NCI-H1930 (cell line): ENCODE measurements at regions not wholly inside any gene's neighbourhood (a gene's known extent, or its start where the extent isn't known, plus 50 kb on each side); places are given as distances from the start of the nearest gene placed in this dataset.

Experiments
- DNase-seq, 2 experiments: peaks; one replicate each; lab custom pipeline; 2025; lab: John Stamatoyannopoulos, UW

- DNase-seq, result no peak
Measured at GRCh38 chr6:106918115-106918514, 56.4 kb downstream of the CD24 start.

GRCh38 chr6:106916891-106917290, 57.6 kb downstream of the CD24 start:
- DNase-seq, result no peak

GRCh38 chr6:106913676-106914280, 60.8 kb downstream of the CD24 start:
- DNase-seq, result no peak

DNA sequence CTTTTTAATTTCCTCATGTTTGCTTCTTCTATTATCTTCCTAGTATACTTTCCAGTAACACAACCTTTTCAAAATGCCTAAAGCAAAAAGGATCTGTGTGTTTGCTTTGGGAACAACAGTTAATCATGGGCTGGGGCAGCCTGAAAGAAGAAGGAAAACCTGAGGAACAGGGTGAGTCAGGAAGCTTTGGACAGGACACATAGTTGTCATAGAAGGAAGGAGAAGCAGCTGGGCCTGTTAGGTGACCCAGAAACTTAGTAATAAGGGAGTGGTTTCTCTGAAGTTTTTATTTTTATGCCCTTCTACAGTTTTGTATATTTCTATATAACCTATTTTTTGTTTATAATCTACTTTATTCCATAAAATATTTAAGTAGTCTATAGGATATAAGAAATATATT, 61.4 kb downstream of the CD24 start:
- DNase-seq, result no peak

DNA sequence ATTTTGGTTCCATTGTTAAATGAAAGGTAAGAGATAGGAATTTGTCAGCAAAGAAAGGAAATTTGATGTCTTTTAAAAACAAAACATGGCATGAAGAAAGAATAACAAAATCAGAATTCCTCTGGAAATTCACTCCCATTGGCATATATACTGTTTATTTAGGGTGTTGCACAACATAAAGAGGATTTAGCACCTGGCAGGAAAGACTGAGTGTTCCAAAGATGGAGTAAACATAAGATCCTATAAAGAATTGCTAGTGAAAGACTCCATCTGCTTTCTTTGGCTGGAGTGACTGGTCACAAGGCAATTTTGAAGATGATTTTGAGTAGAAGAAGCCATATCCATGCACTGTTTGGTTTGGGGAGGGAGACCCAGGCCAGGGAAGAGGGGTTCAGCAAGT, 62.4 kb downstream of the CD24 start:
- no peak for DNase-seq

- DNase-seq, result no peak
Measured at GRCh38 chr6:106910999-106911949, 63.3 kb downstream of the CD24 start.

- no peak for DNase-seq
Measured at GRCh38 chr6:106908386-106908840, 66.1 kb downstream of the CD24 start.

DNA sequence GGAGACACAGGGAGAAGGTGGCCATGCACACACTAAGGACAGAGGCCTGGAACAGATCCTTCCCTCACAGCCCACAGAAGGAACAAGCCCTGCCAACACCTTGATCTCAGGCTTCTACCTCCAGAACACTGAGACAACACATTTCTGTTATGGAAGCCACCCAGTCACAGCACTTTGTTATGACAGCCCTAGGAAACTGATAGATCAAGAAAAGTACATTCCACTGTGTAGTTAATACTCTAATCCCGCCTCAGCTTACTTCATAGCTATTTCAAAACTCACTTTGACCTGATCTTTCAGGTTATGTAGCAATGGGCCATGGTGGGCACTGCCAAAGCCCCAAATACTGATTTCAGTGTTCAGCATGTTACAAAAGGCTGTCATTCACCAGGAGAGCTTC, 66.8 kb downstream of the CD24 start:
- DNase-seq, result no peak

- no peak for DNase-seq
Measured at GRCh38 chr6:106906232-106906631, 68.3 kb downstream of the CD24 start.

- no peak for DNase-seq
Measured at GRCh38 chr6:106903299-106903698, 71.2 kb downstream of the CD24 start.

GRCh38 chr6:106901062-106901461, 73.5 kb downstream of the CD24 start:
- no peak for DNase-seq

DNA sequence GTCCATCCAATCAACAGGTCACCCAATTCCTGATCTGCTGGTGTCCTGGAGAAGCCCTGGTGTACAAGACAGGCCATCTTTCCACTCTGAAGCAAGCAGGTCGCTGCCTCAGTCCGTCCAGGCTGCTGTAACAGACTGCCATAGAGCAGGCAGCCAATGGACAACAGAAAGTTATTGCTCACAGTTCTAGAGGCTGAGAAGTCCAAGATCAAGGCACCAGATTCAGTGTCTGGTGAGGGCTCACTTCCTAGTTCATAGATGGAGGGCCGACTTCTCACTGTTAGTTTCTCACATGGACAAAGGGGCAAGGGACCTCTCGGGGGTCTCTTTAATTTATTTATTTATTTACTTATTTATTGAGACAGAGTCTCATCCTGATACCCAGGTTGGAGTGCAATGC, 74.8 kb downstream of the CD24 start:
- no peak for DNase-seq

DNA sequence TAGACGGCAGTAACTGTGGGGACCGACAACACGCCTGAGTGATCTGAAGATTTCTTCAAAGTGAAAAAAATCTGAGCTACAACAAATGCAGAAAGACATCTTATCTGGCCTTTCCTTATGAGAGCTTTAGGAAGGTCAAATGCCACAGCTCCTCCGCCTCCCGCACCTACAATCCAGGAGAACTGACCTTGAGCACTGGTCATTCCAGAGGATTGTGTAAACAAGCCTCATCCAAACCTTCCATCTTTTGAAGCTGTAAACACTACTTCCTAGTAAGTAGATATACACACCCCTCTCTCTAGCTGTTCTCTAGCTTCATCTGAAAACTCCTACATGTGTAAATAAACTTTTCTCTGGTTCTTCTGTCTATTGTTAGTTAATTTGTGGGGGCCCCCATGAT, 76.9 kb downstream of the CD24 start:
- DNase-seq, result no peak

GRCh38 chr6:106895703-106896040, 78.9 kb downstream of the CD24 start:
- no peak for DNase-seq

GRCh38 chr6:106894978-106895702, 79.4 kb downstream of the CD24 start:
- DNase-seq, result no peak

GRCh38 chr6:106892186-106892585, 82.3 kb downstream of the CD24 start:
- DNase-seq, result no peak

GRCh38 chr6:106890447-106890846, 84.1 kb downstream of the CD24 start:
- DNase-seq, result no peak

DNA sequence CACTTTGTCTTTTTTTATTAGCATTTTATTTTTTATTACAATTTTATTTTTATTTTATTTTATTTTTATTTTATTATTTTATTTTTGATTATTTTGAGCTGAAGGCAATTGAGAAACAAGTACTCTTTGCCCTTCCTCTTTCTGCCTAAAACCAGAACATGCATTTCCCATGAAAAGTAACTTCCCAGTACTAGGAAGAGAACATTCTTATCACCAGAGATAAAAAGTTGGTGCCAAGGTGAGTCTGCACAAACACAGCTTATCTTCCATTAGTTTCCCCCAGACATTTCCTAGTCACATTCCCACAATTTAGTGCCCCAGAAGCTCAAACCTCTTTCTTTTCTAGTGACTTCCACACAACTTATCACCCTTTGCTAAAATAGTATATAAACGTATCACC, 84.8 kb downstream of the CD24 start:
- no peak for DNase-seq

GRCh38 chr6:106886922-106887797, 87.4 kb downstream of the CD24 start:
- DNase-seq, result peak; percentile 72 to 81

DNA sequence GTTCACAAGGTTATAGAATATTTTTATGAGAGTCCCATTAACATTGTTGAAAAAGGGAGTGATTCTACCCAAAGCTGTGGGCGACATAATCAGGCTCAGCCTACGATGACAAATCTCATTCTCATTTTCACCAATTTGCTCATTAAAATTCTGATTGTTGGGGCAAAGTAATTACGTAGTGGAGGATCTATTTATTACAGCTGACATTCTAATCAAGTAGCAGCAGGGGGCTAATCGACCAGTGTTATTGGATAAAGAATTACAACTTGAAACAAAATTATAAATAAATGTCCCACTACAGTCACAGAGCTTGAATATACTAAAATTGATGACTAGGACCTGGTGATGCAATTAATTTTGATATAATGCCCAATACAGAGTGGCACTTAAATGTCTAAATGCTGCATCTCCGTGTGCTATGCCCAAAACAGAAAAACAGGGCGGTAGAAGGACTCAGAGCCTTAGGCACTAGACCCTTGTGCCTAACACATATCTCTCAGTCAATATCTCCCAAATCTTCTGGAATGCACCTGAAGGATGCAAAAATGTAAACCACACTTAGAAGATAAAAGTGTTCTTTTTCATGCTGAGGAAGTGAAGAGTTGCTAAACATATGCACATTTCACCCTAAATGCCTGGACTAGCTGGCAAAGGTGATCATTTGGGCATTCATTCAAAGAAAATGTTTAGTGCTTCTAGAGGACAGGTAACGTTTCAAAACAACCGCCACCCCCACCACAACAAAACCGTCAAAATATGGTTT, 88.3 kb downstream of the CD24 start:
- peak in 1 of 2 experiments; percentile 64 for DNase-seq

- DNase-seq, result peak; percentile 31 to 81
Measured at GRCh38 chr6:106885679-106886078, 88.8 kb downstream of the CD24 start.
